Endothelial cell (in vitro differentiated cells): ENCODE measurements at regions not wholly inside any gene's neighbourhood (a gene's known extent, or its start where the extent isn't known, plus 50 kb on each side); places are given as distances from the start of the nearest gene placed in this dataset.

Experiments
- DNase-seq: peaks from one replicate; pipeline ENCODE4 v3.0.0; 2021; ENCODE audit warnings: low spot score
- H3K27ac Mint-ChIP-seq: one replicate; pipeline ENCODE4 v1.8.0; 2021; ENCODE audit warnings: mixed read lengths, inconsistent platforms; ENCODE audit not compliant: unreplicated experiment
- H3K27me3 Mint-ChIP-seq: one replicate; pipeline ENCODE4 v1.8.0; 2021; ENCODE audit warnings: mild to moderate bottlenecking, moderate library complexity, mixed read lengths, inconsistent platforms; ENCODE audit not compliant: unreplicated experiment
- H3K36me3 Mint-ChIP-seq: one replicate; pipeline ENCODE4 v1.8.0; 2021; ENCODE audit warnings: mild to moderate bottlenecking, low read depth, mixed read lengths, inconsistent platforms; ENCODE audit not compliant: unreplicated experiment
- H3K4me1 Mint-ChIP-seq: one replicate; pipeline ENCODE4 v1.8.0; 2021; ENCODE audit warnings: mild to moderate bottlenecking, mixed read lengths, inconsistent platforms; ENCODE audit not compliant: unreplicated experiment
- H3K4me3 Mint-ChIP-seq: one replicate; pipeline ENCODE4 v1.8.0; 2021; ENCODE audit warnings: mild to moderate bottlenecking, mixed read lengths, inconsistent platforms; ENCODE audit not compliant: unreplicated experiment
- H3K9me3 Mint-ChIP-seq: one replicate; pipeline ENCODE4 v1.8.0; 2021; ENCODE audit warnings: mixed read lengths, inconsistent platforms; ENCODE audit not compliant: unreplicated experiment
- TF ChIP-seq, protein P1 (sequence below): fragments of 200-600 bp; sonication (generic); IDR thresholded peaks from one replicate; pipeline ENCODE4 v1.5.0; 2021; ENCODE audit warnings: antibody characterized with exemption; ENCODE audit not compliant: unreplicated experiment

DNA sequence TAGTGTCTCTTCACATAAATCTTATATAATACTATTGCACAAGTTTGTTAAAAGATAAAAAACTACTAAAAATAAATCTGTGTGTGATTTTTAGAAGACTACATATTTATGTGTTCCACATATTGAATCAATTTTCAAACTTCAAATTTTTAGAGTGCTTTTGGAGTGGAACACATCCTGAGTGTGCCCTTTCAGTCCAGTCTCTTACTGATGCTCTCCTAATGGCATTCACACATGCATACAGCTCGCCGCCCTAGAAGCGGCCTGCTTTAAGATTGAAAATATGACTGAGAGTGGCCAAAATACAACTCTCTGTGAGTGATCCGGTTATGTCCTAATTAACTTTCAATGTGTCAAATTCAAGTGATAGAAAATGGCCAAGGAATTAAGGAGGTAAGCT, 628.8 kb downstream of the ANKRD50 start:
- no peaks in the 10 kb centered on the region for H3K4me1 Mint-ChIP-seq
- H3K9me3 Mint-ChIP-seq: no peaks in the 10 kb centered on the region
- no peaks in the 10 kb centered on the region for H3K36me3 Mint-ChIP-seq
- TF ChIP-seq, protein P1, sequence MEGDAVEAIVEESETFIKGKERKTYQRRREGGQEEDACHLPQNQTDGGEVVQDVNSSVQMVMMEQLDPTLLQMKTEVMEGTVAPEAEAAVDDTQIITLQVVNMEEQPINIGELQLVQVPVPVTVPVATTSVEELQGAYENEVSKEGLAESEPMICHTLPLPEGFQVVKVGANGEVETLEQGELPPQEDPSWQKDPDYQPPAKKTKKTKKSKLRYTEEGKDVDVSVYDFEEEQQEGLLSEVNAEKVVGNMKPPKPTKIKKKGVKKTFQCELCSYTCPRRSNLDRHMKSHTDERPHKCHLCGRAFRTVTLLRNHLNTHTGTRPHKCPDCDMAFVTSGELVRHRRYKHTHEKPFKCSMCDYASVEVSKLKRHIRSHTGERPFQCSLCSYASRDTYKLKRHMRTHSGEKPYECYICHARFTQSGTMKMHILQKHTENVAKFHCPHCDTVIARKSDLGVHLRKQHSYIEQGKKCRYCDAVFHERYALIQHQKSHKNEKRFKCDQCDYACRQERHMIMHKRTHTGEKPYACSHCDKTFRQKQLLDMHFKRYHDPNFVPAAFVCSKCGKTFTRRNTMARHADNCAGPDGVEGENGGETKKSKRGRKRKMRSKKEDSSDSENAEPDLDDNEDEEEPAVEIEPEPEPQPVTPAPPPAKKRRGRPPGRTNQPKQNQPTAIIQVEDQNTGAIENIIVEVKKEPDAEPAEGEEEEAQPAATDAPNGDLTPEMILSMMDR: no peak
- no peak overlapping the region for H3K4me3 Mint-ChIP-seq
- no peak overlapping the region for H3K27ac Mint-ChIP-seq
- no peaks in the 10 kb centered on the region for H3K27me3 Mint-ChIP-seq
- DNase-seq: no peak

DNA sequence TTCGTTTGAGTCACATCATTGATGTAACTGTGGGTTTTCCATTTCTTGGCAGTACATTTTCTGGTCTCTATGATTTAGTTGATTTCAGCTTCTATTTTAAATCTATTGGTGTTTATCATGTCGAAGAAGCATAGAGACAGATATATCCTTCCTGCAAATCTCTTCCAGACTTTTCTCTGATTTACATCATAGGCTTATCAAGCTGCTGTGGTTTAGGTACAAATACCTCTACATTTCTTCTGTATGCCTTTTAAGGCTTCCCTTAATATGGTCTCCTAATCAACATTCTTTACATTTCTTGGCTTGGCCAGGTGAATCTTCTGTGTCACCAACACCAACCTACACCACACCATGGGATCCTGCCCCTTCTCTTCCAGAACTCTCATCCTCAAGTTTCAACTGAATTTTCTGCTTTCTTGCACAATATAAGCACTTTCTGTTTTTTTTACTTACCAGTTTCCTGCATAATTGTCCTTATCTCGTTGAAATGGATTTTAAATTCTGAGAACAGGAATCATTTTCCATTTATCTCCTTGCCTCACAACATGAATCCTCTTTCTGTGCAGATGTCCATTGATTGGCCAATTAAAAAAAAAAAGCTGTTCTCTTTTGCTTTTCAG, 626.9 kb downstream of the ANKRD50 start:
- no peaks in the 10 kb centered on the region for H3K27me3 Mint-ChIP-seq
- H3K4me1 Mint-ChIP-seq: no peaks in the 10 kb centered on the region
- H3K9me3 Mint-ChIP-seq: no peaks in the 10 kb centered on the region
- TF ChIP-seq, protein P1: no peak
- no peaks in the 10 kb centered on the region for H3K36me3 Mint-ChIP-seq
- no peak overlapping the region for H3K4me3 Mint-ChIP-seq
- H3K27ac Mint-ChIP-seq: no peak overlapping the region
- DNase-seq: no peak

DNA sequence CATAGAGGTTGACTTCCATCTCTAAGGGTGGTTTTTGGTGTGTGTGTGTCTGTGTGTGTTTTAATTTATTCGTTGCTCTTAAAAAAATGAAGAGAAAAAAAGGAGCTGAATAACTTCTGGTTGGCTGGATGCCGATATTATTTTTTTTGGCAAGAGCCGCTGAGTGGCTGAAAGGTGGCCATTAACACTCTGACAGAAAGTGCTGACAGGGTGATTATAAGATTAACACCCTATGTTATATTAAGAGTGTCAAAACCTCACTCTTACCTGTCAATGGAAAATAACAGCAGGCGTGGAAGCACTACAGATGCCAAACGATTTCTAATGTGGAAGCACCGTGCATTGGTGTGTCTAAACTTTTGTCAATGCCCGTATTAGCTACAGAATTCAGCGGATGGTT, 622.5 kb downstream of the ANKRD50 start:
- no peak for DNase-seq
- Mint-ChIP-seq H3K4me1 (no peaks in the 10 kb centered on the region), H3K36me3 (no peaks in the 10 kb centered on the region), H3K27ac (no peak overlapping the region), H3K4me3 (no peak overlapping the region), H3K27me3 (peaks cover 2% of the 10 kb centered on the region), H3K9me3 (no peaks in the 10 kb centered on the region)
- TF ChIP-seq, protein P1: no peak

DNA sequence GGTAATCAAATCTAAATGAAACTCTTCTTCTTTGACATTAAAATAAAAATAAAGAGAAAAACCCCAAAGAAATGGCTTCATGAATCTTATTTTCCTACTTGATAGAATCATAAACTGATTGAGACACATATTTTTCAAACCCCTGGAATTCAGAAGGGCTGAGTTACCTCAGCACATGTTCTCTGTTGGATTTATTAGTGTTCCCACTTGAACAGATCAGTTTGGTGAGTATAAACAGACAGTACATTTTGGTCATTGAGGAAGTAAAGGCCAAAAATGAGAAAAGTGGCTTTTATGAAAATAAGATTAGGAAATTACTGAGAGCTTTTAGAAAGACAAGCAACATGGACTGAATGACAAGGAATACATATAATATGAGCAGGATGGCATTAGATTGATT, 620.4 kb downstream of the ANKRD50 start:
- H3K9me3 Mint-ChIP-seq: no peaks in the 10 kb centered on the region
- H3K4me3 Mint-ChIP-seq: no peak overlapping the region
- no peaks in the 10 kb centered on the region for H3K36me3 Mint-ChIP-seq
- no peaks in the 10 kb centered on the region for H3K4me1 Mint-ChIP-seq
- TF ChIP-seq, protein P1: no peak
- peaks cover 2% of the 10 kb centered on the region for H3K27me3 Mint-ChIP-seq
- no peak overlapping the region for H3K27ac Mint-ChIP-seq
- no peak for DNase-seq

DNA sequence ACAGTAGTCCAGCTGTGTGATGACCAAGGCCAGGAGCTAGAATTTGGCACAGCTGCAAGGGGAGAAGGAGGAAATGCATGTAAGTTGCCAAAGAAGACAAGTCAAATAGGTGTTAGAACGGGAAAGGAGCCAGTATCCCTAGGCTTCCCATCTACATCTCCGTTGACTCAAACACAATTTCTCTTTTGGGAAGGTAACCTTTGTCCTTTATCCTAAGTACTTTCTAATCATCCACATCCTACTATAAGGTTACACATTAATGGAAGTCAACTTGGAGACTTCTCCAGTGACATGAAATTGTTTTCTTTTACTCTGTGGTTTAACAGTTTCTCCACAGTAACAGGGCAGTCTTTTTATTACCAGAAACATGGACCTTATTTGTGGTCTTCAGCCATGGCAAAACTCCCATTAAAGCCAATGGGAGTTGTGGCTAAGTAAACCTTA, 620.0 kb downstream of the ANKRD50 start:
- DNase-seq: no peak

More for the DNA sequence above, 620.0 kb downstream of the ANKRD50 start:
- Mint-ChIP-seq H3K9me3 (no peaks in the 10 kb centered on the region), H3K27me3 (peaks cover 2% of the 10 kb centered on the region), H3K36me3 (no peaks in the 10 kb centered on the region), H3K27ac (no peak overlapping the region), H3K4me1 (no peaks in the 10 kb centered on the region), H3K4me3 (no peak overlapping the region)
- TF ChIP-seq, protein P1: no peak
